Prostate gland (tissue), 2 donors: ENCODE measurements at regions not wholly inside any gene's neighbourhood (a gene's known extent, or its start where the extent isn't known, plus 50 kb on each side); places are given as distances from the start of the nearest gene placed in this dataset.

Experiments used
- CTCF ChIP-seq, 4 experiments: fragments of 200-600 bp in 2 of 4; fragments of 450-650 bp in 2 of 4; sonication (generic) in 2 of 4; IDR thresholded peaks; 1 replicate in 3 of 4; 2 replicates in 1 of 4; pipeline ENCODE4 v1.5.1; 2016 to 2019; ENCODE audit warnings: antibody characterized with exemption in 4 of 4, mild to moderate bottlenecking in 2 of 4, moderate library complexity in 2 of 4
- POLR2AphosphoS5 ChIP-seq: sonication (generic); formaldehyde crosslinking; IDR thresholded peaks from one replicate; pipeline ENCODE4 v1.6.1; 2017; ENCODE audit warnings: antibody characterized with exemption

GRCh38 chr4:141416219-141416618, 195.5 kb downstream of the ZNF330 start:
- TF ChIP-seq POLR2AphosphoS5: no peak
- no peak for TF ChIP-seq CTCF (IDR thresholded peaks at IDR 0.05)
